ENCODE measurements at regions not wholly inside any gene's neighbourhood (a gene's known extent, or its start where the extent isn't known, plus 50 kb on each side); places are given as distances from the start of the nearest gene placed in this dataset.

DNA sequence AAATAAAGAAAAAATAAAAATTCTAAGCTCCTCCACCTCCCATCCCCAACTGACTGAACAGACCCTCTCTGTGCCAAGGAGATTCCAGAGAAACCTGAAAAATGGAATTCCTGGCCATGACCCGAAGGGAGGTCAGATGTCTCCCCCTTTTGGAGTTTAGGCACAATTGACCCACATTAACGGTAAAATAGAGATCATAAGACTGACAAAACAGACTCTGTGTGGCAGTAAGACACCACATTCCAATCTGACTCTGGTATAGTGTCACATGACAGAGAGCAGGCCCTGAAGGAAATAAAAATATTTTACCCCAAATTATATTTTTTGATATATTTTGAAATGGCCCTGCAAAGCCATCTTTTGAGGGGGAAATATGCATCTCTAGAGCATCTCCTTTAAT, 115.1 kb upstream of the ZKSCAN2 start:
- TF ChIP-seq CTCF (IDR thresholded peaks at IDR 0.05) (no peak), POLR2A (IDR thresholded peaks at IDR 0.05) (no peak), POLR2AphosphoS5 (IDR thresholded peaks at IDR 0.05) (no peak)
